B cell (primary cell): ENCODE measurements at regions not wholly inside any gene's neighbourhood (a gene's known extent, or its start where the extent isn't known, plus 50 kb on each side); places are given as distances from the start of the nearest gene placed in this dataset.

Experiments
- EZH2 ChIP-seq: IDR thresholded peaks from 2 replicates; pipeline ENCODE4 v1.6.1; 2012; ENCODE audit warnings: borderline replicate concordance, low read depth, mild to moderate bottlenecking, moderate library complexity, low read length; ENCODE audit not compliant: insufficient read depth, poor library complexity, severe bottlenecking
- TF ChIP-seq, protein P1 (sequence below): fragments of 200-600 bp; IDR thresholded peaks from one replicate; pipeline ENCODE4 v1.8.0; 2022; ENCODE audit warnings: antibody characterized with exemption, mild to moderate bottlenecking

GRCh38 chr6:156308604-156309003, 468.6 kb upstream of the ARID1B start:
- TF ChIP-seq, protein P1, sequence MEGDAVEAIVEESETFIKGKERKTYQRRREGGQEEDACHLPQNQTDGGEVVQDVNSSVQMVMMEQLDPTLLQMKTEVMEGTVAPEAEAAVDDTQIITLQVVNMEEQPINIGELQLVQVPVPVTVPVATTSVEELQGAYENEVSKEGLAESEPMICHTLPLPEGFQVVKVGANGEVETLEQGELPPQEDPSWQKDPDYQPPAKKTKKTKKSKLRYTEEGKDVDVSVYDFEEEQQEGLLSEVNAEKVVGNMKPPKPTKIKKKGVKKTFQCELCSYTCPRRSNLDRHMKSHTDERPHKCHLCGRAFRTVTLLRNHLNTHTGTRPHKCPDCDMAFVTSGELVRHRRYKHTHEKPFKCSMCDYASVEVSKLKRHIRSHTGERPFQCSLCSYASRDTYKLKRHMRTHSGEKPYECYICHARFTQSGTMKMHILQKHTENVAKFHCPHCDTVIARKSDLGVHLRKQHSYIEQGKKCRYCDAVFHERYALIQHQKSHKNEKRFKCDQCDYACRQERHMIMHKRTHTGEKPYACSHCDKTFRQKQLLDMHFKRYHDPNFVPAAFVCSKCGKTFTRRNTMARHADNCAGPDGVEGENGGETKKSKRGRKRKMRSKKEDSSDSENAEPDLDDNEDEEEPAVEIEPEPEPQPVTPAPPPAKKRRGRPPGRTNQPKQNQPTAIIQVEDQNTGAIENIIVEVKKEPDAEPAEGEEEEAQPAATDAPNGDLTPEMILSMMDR, result no peak
- no peak for TF ChIP-seq EZH2
